GM23248 (cell line): ENCODE measurements at regions not wholly inside any gene's neighbourhood (a gene's known extent, or its start where the extent isn't known, plus 50 kb on each side); places are given as distances from the start of the nearest gene placed in this dataset.
"Not testable (repeated sequence)": the region's sequence is repeated elsewhere in the genome, so short reads cannot be mapped to it uniquely, and the experiment has no call there.

Experiments used
- DNase-seq: peaks from one replicate; pipeline ENCODE4 v3.0.0-alpha.2; 2015
- H2AFZ ChIP-seq: fragments of 200-600 bp; sonication (generic); 2 replicates; pipeline ENCODE4 v1.6.1; 2016; ENCODE audit warnings: antibody characterized with exemption
- H3F3A ChIP-seq: fragments of 200-600 bp; sonication (generic); 2 replicates; pipeline ENCODE4 v1.6.1; 2016; ENCODE audit warnings: mild to moderate bottlenecking, antibody characterized with exemption, mixed run types; ENCODE audit not compliant: insufficient read depth
- H3K27ac ChIP-seq: fragments of 200-600 bp; sonication (generic); 2 replicates; pipeline ENCODE4 v1.5.1; 2016; ENCODE audit warnings: mild to moderate bottlenecking
- H3K27me3 ChIP-seq: fragments of 200-600 bp; sonication (generic); replicated peaks from 2 replicates; pipeline ENCODE4 v1.6.1; 2016; ENCODE audit warnings: mild to moderate bottlenecking; ENCODE audit not compliant: insufficient read depth
- H3K36me3 ChIP-seq: fragments of 200-600 bp; sonication (generic); 2 replicates; pipeline ENCODE4 v1.6.1; 2016; ENCODE audit warnings: low read depth, mild to moderate bottlenecking
- H3K4me1 ChIP-seq: fragments of 200-600 bp; sonication (generic); 2 replicates; pipeline ENCODE4 v1.6.1; 2016; ENCODE audit warnings: mild to moderate bottlenecking; ENCODE audit not compliant: insufficient read depth
- H3K4me2 ChIP-seq: fragments of 200-600 bp; sonication (generic); one replicate; pipeline ENCODE4 v1.6.1; 2016; ENCODE audit warnings: mild to moderate bottlenecking; ENCODE audit not compliant: unreplicated experiment
- H3K4me3 ChIP-seq: fragments of 200-600 bp; sonication (generic); 2 replicates; pipeline ENCODE4 v1.5.1; 2016; ENCODE audit warnings: mild to moderate bottlenecking
- H3K79me2 ChIP-seq: fragments of 200-600 bp; sonication (generic); 2 replicates; pipeline ENCODE4 v1.6.1; 2016; ENCODE audit warnings: mild to moderate bottlenecking; ENCODE audit not compliant: insufficient read depth
- H3K9ac ChIP-seq: fragments of 200-600 bp; sonication (generic); 2 replicates; pipeline ENCODE4 v1.6.1; 2016; ENCODE audit warnings: mild to moderate bottlenecking
- H3K9me2 ChIP-seq: fragments of 200-600 bp; sonication (generic); 2 replicates; pipeline ENCODE4 v1.6.1; 2016; ENCODE audit warnings: mixed run types, mild to moderate bottlenecking, moderate library complexity; ENCODE audit not compliant: insufficient read depth
- H3K9me3 ChIP-seq: fragments of 200-600 bp; sonication (generic); one replicate; pipeline ENCODE4 v1.6.1; 2017; ENCODE audit warnings: low read depth
- H4K20me1 ChIP-seq: fragments of 200-600 bp; sonication (generic); 2 replicates; pipeline ENCODE4 v1.6.0; 2016; ENCODE audit not compliant: insufficient read depth
- EZH2 ChIP-seq: fragments of 200-600 bp; sonication (generic); IDR thresholded peaks from 2 replicates; pipeline ENCODE4 v1.6.1; 2018; ENCODE audit warnings: antibody characterized with exemption, mild to moderate bottlenecking; ENCODE audit not compliant: insufficient read depth, poor library complexity, severe bottlenecking
- EZH2phosphoT487 ChIP-seq: fragments of 200-600 bp; sonication (generic); IDR thresholded peaks from 2 replicates; pipeline ENCODE4 v1.6.1; 2018; ENCODE audit warnings: antibody characterized with exemption, moderate library complexity, mild to moderate bottlenecking, low read depth; ENCODE audit not compliant: insufficient read depth
- WGBS, 2 experiments: methylation state at CpG; one replicate each; pipeline ENCODE4 v1.1.6; 2015 to 2017; ENCODE audit warnings: low lambda C conversion rate in 2 of 2, low coverage in 1 of 2; ENCODE audit errors: missing lambda C conversion rate in 2 of 2; 5-methylcytosine and 5-hydroxymethylcytosine counted together
- in situ Hi-C: fragments of 300-500 bp; cut with MboI; formaldehyde crosslinking; loops from 2 replicates; pipeline ENCODE4 v1.15.0; 2020

DNA sequence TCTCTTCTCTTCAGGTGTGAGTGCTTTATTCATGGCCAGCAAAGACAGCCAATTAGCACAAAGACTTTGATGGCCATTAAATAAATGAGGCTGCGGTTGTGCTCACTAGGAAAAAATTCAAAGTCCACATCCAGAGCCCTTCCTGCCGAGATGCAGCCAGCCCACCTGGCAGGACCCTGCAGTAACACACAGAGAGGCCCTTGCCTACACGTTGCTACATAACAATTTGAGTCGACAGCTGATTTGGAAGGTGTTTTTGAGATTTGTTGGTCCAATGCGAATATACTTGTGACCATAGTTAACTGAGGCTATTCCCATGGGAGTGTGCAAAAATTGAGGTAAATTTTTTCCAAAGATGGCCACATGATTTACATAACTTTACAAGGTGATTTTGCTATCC lies 605.4 kb upstream of the HTR1E start:
- Histone ChIP-seq H3K9ac (no peak overlapping the region), H3F3A (no peaks in the 10 kb centered on the region), H3K27ac (no peak overlapping the region), H2AFZ (no peak overlapping the region), H3K4me1 (no peaks in the 10 kb centered on the region), H3K9me3 (no peaks in the 10 kb centered on the region), H3K4me3 (no peak overlapping the region), H3K79me2 (no peaks in the 10 kb centered on the region), H3K9me2 (no peaks in the 10 kb centered on the region), H3K36me3 (no peaks in the 10 kb centered on the region), H3K27me3 (no peaks in the 10 kb centered on the region), H4K20me1 (no peaks in the 10 kb centered on the region), H3K4me2 (no peak overlapping the region)
- DNase-seq, result no peak
- no peak for TF ChIP-seq EZH2
- no peak for TF ChIP-seq EZH2phosphoT487
- WGBS, 2 experiments, result 2 to 4% methylated on average over 5 of the region's 5 CpGs
- in situ Hi-C loops, result no loop called here

DNA sequence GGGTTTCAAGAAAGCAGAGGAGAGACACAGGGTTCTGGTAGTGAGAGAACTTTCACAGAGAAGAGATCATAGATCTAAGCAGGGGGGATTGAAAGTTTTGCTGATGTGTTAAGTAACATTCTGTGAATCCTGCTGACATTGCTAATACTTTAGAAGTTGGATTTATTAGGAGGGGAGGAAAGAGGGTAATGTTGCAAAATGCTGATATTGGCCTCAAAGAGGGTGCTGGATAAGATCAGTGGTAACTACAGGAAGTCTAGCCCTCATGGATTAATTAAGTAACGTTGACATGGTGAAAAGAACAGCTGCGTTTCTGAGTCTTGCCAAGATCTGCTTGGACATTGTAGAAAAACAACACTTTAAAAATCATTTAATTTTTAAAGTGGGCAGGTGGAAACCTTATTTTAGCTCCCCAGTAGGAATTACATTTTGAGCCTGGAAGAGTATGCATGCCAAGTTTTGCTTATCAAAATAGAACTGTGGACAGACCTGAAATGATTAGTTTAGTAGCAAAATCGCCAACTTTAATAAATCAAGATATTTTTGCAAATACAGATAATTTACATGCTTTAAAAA lies 606.0 kb upstream of the HTR1E start:
- Histone ChIP-seq H3K79me2 (no peaks in the 10 kb centered on the region), H4K20me1 (no peaks in the 10 kb centered on the region), H2AFZ (no peak overlapping the region), H3K27ac (no peak overlapping the region), H3K36me3 (no peaks in the 10 kb centered on the region), H3F3A (no peaks in the 10 kb centered on the region), H3K9ac (no peak overlapping the region), H3K9me2 (no peaks in the 10 kb centered on the region), H3K4me1 (no peaks in the 10 kb centered on the region), H3K27me3 (no peaks in the 10 kb centered on the region), H3K4me2 (no peak overlapping the region), H3K9me3 (no peaks in the 10 kb centered on the region), H3K4me3 (no peak overlapping the region)
- in situ Hi-C loops, result no loop called here
- 2 to 4% methylated on average over 3 of the region's 3 CpGs for WGBS, 2 experiments
- no peak for DNase-seq
- no peak for TF ChIP-seq EZH2phosphoT487
- no peak for TF ChIP-seq EZH2

DNA sequence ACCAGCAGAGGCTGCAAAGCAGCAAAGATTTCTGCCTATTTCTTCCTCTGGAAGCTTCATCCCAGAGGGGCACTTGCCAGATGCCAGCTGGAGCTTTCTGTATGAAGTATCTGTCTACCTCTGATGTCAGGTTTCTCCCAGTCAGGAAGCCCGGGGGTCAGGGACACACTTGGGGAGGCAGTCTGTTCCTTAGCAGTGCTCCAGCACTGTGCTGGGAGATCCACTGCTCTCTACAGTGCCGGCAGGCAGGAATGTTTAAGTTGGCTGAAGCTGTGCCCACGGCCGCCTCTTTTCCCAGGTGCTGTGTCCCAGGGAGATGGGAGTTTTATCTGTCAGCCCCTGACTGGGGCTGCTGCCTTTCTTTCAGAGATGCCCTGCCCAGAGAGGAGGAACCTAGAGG lies 631.1 kb upstream of the HTR1E start:
- no peaks in the 10 kb centered on the region for H3K36me3 ChIP-seq
- H3K27ac ChIP-seq, result no peak overlapping the region
- TF ChIP-seq EZH2 (no peak), EZH2phosphoT487 (no peak)
- H3F3A ChIP-seq, result no peaks in the 10 kb centered on the region
- no peak overlapping the region for H3K9ac ChIP-seq
- H3K27me3 ChIP-seq, result no peaks in the 10 kb centered on the region
- in situ Hi-C loops, result no loop called here
- WGBS, 2 experiments, result 36 to 56% methylated on average over 4 of the region's 4 CpGs
- no peak for DNase-seq
- no peaks in the 10 kb centered on the region for H3K4me1 ChIP-seq
- no peaks in the 10 kb centered on the region for H3K9me2 ChIP-seq
- H2AFZ ChIP-seq, result no peak overlapping the region
- no peaks in the 10 kb centered on the region for H4K20me1 ChIP-seq
- H3K4me2 ChIP-seq, result no peak overlapping the region
- no peak overlapping the region for H3K4me3 ChIP-seq
- no peaks in the 10 kb centered on the region for H3K9me3 ChIP-seq
- H3K79me2 ChIP-seq, result no peaks in the 10 kb centered on the region

DNA sequence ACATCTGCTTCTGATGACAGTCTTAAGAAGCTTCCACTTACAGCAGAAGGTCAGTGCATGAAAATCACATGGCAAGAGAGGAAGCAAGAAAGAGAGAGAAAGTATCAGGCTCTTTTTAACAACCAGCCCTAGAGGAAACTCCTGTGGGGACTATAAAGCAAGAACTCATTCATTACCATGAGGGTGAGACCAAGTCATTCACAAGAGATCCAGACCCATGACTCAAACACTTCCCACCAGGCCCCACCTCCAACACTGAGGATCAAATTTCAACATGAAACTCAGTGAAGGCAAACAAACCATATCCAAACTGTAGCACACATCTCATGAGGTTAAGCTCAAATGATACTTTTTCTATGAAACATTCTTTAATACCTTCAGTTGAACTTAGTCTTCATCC lies 643.2 kb upstream of the SYNCRIP start:
- Histone ChIP-seq H2AFZ (no peak overlapping the region), H3K36me3 (no peaks in the 10 kb centered on the region), H4K20me1 (no peaks in the 10 kb centered on the region), H3K4me2 (no peak overlapping the region), H3K9ac (no peak overlapping the region), H3K27me3 (no peaks in the 10 kb centered on the region), H3K4me1 (no peaks in the 10 kb centered on the region), H3K79me2 (no peaks in the 10 kb centered on the region), H3K4me3 (no peak overlapping the region), H3F3A (no peaks in the 10 kb centered on the region), H3K9me2 (no peaks in the 10 kb centered on the region), H3K27ac (no peak overlapping the region), H3K9me3 (no peaks in the 10 kb centered on the region)
- no peak for DNase-seq
- TF ChIP-seq EZH2, result no peak
- no peak for TF ChIP-seq EZH2phosphoT487
- in situ Hi-C loops, result no loop called here

DNA sequence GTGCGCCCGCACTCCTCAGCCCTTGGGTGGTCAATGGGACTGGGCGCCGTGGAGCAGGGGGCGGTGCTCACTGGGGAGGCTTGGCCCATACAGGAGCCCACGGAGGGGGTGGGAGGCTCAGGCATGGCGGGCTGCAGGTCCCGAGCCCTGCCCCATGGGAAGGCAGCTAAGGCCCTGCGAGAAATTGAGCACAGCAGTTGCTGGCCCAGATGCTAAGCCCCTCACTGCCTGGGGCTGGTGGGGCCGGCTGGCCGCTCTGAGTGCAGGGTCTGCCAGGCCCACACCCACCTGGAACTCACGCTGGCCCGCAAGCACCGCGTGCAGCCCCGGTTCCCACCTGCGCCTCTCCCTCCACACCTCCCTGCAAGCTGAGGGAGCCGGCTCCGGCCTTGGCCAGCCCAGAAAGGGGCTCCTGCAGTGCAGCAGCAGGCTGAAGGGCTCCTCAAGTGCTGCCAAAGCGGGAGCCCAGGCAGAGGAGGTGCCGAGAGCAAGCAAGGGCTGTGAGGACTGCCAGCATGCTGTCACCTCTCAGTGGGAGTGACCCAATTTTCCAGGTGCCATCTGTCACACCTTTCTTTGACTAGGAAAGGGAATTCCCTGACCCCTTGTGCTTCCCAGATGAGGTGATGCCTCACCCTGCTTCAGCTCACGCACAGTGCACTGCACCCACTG lies 642.3 kb upstream of the SYNCRIP start:
- H3K4me3 ChIP-seq, in situ Hi-C loops, H3K9me3 ChIP-seq, DNase-seq, H3K9ac ChIP-seq, H3K4me2 ChIP-seq, H3K4me1 ChIP-seq, H3K36me3 ChIP-seq, H3K79me2 ChIP-seq, H3K27ac ChIP-seq, H3K9me2 ChIP-seq, H4K20me1 ChIP-seq, H3K27me3 ChIP-seq, H2AFZ ChIP-seq, H3F3A ChIP-seq: not testable (repeated sequence)
- 52 to 61% methylated on average over 12 to 16 of the region's 22 CpGs for WGBS, 2 experiments

DNA sequence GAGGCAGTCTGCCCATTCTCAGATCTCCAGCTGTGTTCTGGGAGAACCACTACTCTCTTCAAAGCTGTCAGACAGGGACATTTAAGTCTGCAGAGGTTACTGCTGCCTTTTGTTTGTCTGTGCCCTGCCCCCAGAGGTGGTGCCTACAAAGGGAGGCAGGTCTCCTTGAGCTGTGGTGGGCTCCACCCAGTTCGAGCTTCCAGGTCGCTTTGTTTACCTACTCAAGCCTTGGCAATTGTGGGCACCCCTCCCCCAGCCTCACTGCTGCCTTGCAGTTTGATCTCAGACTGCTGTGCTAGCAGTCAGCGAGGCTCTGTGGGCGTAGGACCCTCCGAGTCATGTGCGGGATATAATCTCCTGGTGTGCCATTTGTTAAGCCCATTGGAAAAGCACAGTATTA lies 640.9 kb upstream of the SYNCRIP start:
- H3K27ac ChIP-seq, in situ Hi-C loops, H3K36me3 ChIP-seq, DNase-seq, H3F3A ChIP-seq, H3K9me3 ChIP-seq, H4K20me1 ChIP-seq, H3K4me2 ChIP-seq, H3K79me2 ChIP-seq, H3K9ac ChIP-seq, H3K27me3 ChIP-seq, H3K4me3 ChIP-seq, H3K9me2 ChIP-seq, H2AFZ ChIP-seq, H3K4me1 ChIP-seq: not testable (repeated sequence)
- WGBS, 2 experiments, result 45 to 54% methylated on average over 6 of the region's 6 CpGs
